Left colon (tissue), 2 donors: ENCODE measurements at regions not wholly inside any gene's neighbourhood (a gene's known extent, or its start where the extent isn't known, plus 50 kb on each side); places are given as distances from the start of the nearest gene placed in this dataset.
"Not testable (repeated sequence)": the region's sequence is repeated elsewhere in the genome, so short reads cannot be mapped to it uniquely, and the experiment has no call there.

Experiments
- ATAC-seq: fragments of 200-7000 bp; cut with Tn5 transposase; one replicate; pipeline ENCODE4 v1.9.1; 2020; ENCODE audit warnings: mild to moderate bottlenecking, moderate library complexity
- DNase-seq, 2 donors: peaks; one replicate each; pipeline ENCODE4 v3.0.0-alpha.2; 2020
- intact Hi-C, 2 donors: fragments of 100-400 bp; cut with DNase I in 1 of 2; cut with micrococcal nuclease in 1 of 2; formaldehyde crosslinking; loops; one replicate each; pipeline versions ENCODE4 v1.11.2 to v1.14.0; 2022; cut with DNase I, micrococcal nuclease
- donor health status: DM: no; HTN: no; CAD: no.
- donor health status: DM: yes; HTN: yes; CAD: no.

GRCh38 chr5:67813877-67814539 lies 401.5 kb upstream of the PIK3R1 start:
- peak; percentile 8 for ATAC-seq
- no peak for DNase-seq
- intact Hi-C loops, result no loop called here

- no peak for DNase-seq
- intact Hi-C loops, result no loop called here
- ATAC-seq, result no peak
Observed at GRCh38 chr5:67809589-67809988, 406.0 kb upstream of the PIK3R1 start.

GRCh38 chr5:67808340-67808739 lies 407.2 kb upstream of the PIK3R1 start:
- DNase-seq, result no peak
- no peak for ATAC-seq
- intact Hi-C loops, result no loop called here

- ATAC-seq (no peak), DNase-seq (no peak)
- intact Hi-C loops, result no loop called here
Observed at GRCh38 chr5:67807439-67807888, 408.1 kb upstream of the PIK3R1 start.

GRCh38 chr5:67806654-67807438 lies 408.7 kb upstream of the PIK3R1 start:
- no peak for DNase-seq
- intact Hi-C loops, result no loop called here
- ATAC-seq, result no peak

- DNase-seq, result no peak
- no peak for ATAC-seq
- intact Hi-C loops, result no loop called here
Observed at GRCh38 chr5:67805666-67806348, 409.7 kb upstream of the PIK3R1 start.

GRCh38 chr5:67802766-67803165 lies 412.8 kb upstream of the PIK3R1 start:
- DNase-seq (no peak), ATAC-seq (no peak)
- intact Hi-C loops, result no loop called here

GRCh38 chr5:67799732-67800234 lies 415.8 kb upstream of the PIK3R1 start:
- DNase-seq (peak in 1 of 2 donors; percentile 32), ATAC-seq (no peak)
- intact Hi-C loops, result no loop called here

- DNase-seq, intact Hi-C loops, ATAC-seq: not testable (repeated sequence)
Observed at GRCh38 chr5:67798470-67798869, 417.1 kb upstream of the PIK3R1 start.

GRCh38 chr5:67795781-67796477 lies 419.6 kb upstream of the PIK3R1 start:
- ATAC-seq (no peak), DNase-seq (no peak)
- intact Hi-C loops, result no loop called here

- ATAC-seq, result no peak
- DNase-seq, result no peak
- intact Hi-C loops, result no loop called here
Observed at GRCh38 chr5:67793966-67794365, 421.6 kb upstream of the PIK3R1 start.

- DNase-seq (no peak), ATAC-seq (no peak)
- intact Hi-C loops, result no loop called here
Observed at GRCh38 chr5:67793418-67793817, 422.1 kb upstream of the PIK3R1 start.

- intact Hi-C loops, result no loop called here
- no peak for DNase-seq
Observed at GRCh38 chr5:67792891-67793290, 422.7 kb upstream of the PIK3R1 start.

GRCh38 chr5:67790390-67790789 lies 425.2 kb upstream of the PIK3R1 start:
- no peak for DNase-seq
- ATAC-seq, result no peak
- intact Hi-C loops, result no loop called here

More at GRCh38 chr5:67792891-67793290, 422.7 kb upstream of the PIK3R1 start:
- ATAC-seq, result no peak

- intact Hi-C loops, result not testable (repeated sequence)
- DNase-seq (peak; percentile 28 to 74), ATAC-seq (peak; percentile 76)
Observed at GRCh38 chr5:67779893-67780623, 435.5 kb upstream of the PIK3R1 start.

- intact Hi-C loops, result no loop called here
Observed at GRCh38 chr5:67774786-67775185, 440.8 kb upstream of the PIK3R1 start.

GRCh38 chr5:67774267-67774552 lies 441.3 kb upstream of the PIK3R1 start:
- DNase-seq, result no peak
- ATAC-seq, result peak; percentile 38
- intact Hi-C loops, result no loop called here

More at GRCh38 chr5:67774786-67775185, 440.8 kb upstream of the PIK3R1 start:
- DNase-seq (no peak), ATAC-seq (no peak)

GRCh38 chr5:67773411-67774266 lies 441.9 kb upstream of the PIK3R1 start:
- intact Hi-C loops, result no loop called here
- peak; percentile 68 for ATAC-seq
- DNase-seq, result peak; percentile 18 to 47
